ENCODE measurements at regions not wholly inside any gene's neighbourhood (a gene's known extent, or its start where the extent isn't known, plus 50 kb on each side); places are given as distances from the start of the nearest gene placed in this dataset.

DNA sequence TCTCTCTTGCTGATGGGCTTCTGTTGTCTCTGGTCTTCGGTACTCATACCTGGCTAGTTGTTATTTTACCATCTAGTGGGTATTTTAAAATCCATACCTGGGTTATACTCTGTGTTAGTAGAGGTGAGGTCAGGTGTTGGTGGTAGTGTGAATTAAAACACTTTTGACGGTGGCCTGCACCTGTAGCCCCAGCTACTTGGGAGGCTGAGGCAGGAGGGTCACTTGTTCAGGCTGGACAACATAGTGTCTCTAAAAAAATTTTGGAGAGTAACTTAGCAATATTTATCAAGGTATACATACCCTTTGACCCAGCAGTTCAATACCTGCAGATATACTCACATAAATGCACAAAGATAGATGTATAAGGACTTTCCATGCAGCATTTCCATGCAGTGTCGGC, 55.4 kb downstream of the GSX1 start:
- Histone ChIP-seq H2AFZ (ENCODE audit: low read length) (no peak overlapping the region), H3K9ac (ENCODE audit: low read length) (no peak overlapping the region), H3K27ac (ENCODE audit: low read length) (no peak overlapping the region), H3K4me3 (ENCODE audit: low read length) (no peak overlapping the region), H3K4me2 (ENCODE audit: low read depth, low read length, poor library complexity, severe bottlenecking) (no peak overlapping the region), H3K27me3 (ENCODE audit: low read length) (no peaks in the 10 kb centered on the region), H3K4me1 (ENCODE audit: low read length) (no peaks in the 10 kb centered on the region), H3K9me3 (ENCODE audit: low read length) (no peaks in the 10 kb centered on the region), H3K79me2 (ENCODE audit: low read length) (no peaks in the 10 kb centered on the region), H3K36me3 (ENCODE audit: insufficient read depth, low read length) (no peaks in the 10 kb centered on the region), H3K9me2 (replicated peaks; ENCODE audit: insufficient read depth, low read length) (no peaks in the 10 kb centered on the region), H4K20me1 (ENCODE audit: insufficient read depth, low read depth, low read length) (no peaks in the 10 kb centered on the region)
- no peak for DNase-seq

DNA sequence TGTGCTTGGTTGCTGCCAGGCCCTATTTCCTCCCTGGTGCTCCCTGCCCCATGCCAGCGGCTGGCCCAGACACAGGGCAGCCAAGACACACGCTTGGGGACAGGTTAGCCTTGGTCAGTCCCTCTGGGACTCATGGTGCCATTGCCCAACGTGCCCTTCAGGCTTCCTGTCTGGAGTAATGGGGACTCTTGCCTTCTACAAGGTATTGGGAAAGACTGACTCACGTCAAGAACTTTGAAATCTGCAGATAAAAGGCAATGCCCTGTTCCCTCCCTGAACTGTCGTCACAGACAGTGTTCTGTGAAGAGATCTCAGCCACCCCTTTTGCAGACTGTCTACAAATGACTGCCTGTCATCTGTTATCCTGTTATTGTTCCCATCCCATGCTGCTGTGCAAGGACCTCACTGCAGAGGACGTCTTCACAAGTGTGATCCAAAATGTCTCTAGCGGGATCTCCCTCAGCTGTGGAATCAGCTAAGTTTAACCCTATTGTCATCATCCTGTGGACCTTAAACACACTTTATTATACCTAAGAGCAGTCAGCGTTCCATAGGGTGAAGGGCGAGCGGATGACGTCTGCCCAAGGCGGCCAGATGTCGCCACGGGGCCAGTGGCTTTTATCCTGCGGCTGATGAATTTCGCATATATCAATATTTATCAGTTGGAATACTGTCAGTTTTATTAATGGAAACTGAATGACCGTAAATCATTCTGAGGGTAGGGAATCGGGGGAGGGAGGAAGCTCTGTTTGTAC, 59.0 kb downstream of the GSX1 start:
- H3K27me3 ChIP-seq (ENCODE audit: low read length): no peaks in the 10 kb centered on the region
- H3K4me3 ChIP-seq (ENCODE audit: low read length): no peak overlapping the region
- no peaks in the 10 kb centered on the region for H3K9me2 ChIP-seq (replicated peaks; ENCODE audit: insufficient read depth, low read length)
- H3K9me3 ChIP-seq (ENCODE audit: low read length): no peaks in the 10 kb centered on the region
- no peak overlapping the region for H2AFZ ChIP-seq (ENCODE audit: low read length)
- no peaks in the 10 kb centered on the region for H4K20me1 ChIP-seq (ENCODE audit: insufficient read depth, low read depth, low read length)
- H3K27ac ChIP-seq (ENCODE audit: low read length): no peak overlapping the region
- no peak overlapping the region for H3K4me2 ChIP-seq (ENCODE audit: low read depth, low read length, poor library complexity, severe bottlenecking)
- H3K36me3 ChIP-seq (ENCODE audit: insufficient read depth, low read length): no peaks in the 10 kb centered on the region
- no peaks in the 10 kb centered on the region for H3K4me1 ChIP-seq (ENCODE audit: low read length)
- no peak for DNase-seq
- H3K79me2 ChIP-seq (ENCODE audit: low read length): no peaks in the 10 kb centered on the region
- H3K9ac ChIP-seq (ENCODE audit: low read length): no peak overlapping the region

DNA sequence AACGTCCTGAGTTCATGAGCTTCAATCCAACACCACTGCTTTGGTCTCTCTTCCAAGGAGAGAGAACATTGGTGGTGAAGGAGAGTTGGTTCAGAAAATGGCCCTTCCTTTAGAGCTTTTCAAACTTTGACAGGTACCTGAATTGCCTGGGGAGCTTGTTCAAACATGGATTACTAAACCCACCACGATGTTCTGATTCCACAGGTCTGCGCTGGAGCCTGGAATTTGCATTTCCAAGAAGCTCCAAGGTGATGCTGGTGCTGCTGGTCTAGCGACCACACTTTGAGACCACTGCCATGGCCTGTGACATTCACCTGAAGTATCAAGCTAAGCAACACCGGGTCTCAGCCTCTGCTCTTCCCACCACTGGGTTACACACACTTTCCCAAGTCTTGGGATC, 60.2 kb downstream of the GSX1 start:
- Histone ChIP-seq H2AFZ (ENCODE audit: low read length) (no peak overlapping the region), H3K4me2 (ENCODE audit: low read depth, low read length, poor library complexity, severe bottlenecking) (no peak overlapping the region), H3K4me3 (ENCODE audit: low read length) (no peak overlapping the region), H3K9ac (ENCODE audit: low read length) (no peak overlapping the region), H3K9me2 (replicated peaks; ENCODE audit: insufficient read depth, low read length) (no peaks in the 10 kb centered on the region), H3K79me2 (ENCODE audit: low read length) (no peaks in the 10 kb centered on the region), H4K20me1 (ENCODE audit: insufficient read depth, low read depth, low read length) (no peaks in the 10 kb centered on the region), H3K27me3 (ENCODE audit: low read length) (no peaks in the 10 kb centered on the region), H3K4me1 (ENCODE audit: low read length) (no peaks in the 10 kb centered on the region), H3K27ac (ENCODE audit: low read length) (no peak overlapping the region), H3K36me3 (ENCODE audit: insufficient read depth, low read length) (no peaks in the 10 kb centered on the region), H3K9me3 (ENCODE audit: low read length) (no peaks in the 10 kb centered on the region)
- DNase-seq: no peak

DNA sequence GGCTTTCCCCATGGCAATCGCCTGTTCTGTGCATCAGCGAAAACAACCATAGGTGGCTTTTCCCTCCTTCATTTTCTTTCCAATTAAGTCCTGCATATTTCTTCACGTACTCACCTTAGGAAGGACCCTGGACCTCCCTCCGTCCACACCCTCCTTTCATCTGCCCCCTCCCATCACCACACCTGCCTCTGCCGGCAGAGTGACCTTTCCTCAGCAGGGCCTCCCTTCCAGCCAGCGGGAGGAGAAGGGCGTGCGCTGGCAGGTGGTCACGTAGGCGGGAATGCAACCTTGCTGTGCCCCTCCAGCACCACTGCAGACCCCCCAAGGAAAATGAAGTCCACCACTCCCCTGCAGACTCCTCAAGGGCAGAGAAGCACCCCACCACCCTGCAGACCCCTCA, 61.1 kb downstream of the GSX1 start:
- H3K36me3 ChIP-seq (ENCODE audit: insufficient read depth, low read length): no peaks in the 10 kb centered on the region
- H3K27me3 ChIP-seq (ENCODE audit: low read length): no peaks in the 10 kb centered on the region
- H3K4me3 ChIP-seq (ENCODE audit: low read length): no peak overlapping the region
- H3K9ac ChIP-seq (ENCODE audit: low read length): no peak overlapping the region
- no peaks in the 10 kb centered on the region for H3K9me3 ChIP-seq (ENCODE audit: low read length)
- no peaks in the 10 kb centered on the region for H3K9me2 ChIP-seq (replicated peaks; ENCODE audit: insufficient read depth, low read length)
- no peak overlapping the region for H3K27ac ChIP-seq (ENCODE audit: low read length)
- DNase-seq: no peak
- H3K4me2 ChIP-seq (ENCODE audit: low read depth, low read length, poor library complexity, severe bottlenecking): no peak overlapping the region
- no peak overlapping the region for H2AFZ ChIP-seq (ENCODE audit: low read length)
- no peaks in the 10 kb centered on the region for H4K20me1 ChIP-seq (ENCODE audit: insufficient read depth, low read depth, low read length)
- no peaks in the 10 kb centered on the region for H3K79me2 ChIP-seq (ENCODE audit: low read length)
- H3K4me1 ChIP-seq (ENCODE audit: low read length): no peaks in the 10 kb centered on the region

DNA sequence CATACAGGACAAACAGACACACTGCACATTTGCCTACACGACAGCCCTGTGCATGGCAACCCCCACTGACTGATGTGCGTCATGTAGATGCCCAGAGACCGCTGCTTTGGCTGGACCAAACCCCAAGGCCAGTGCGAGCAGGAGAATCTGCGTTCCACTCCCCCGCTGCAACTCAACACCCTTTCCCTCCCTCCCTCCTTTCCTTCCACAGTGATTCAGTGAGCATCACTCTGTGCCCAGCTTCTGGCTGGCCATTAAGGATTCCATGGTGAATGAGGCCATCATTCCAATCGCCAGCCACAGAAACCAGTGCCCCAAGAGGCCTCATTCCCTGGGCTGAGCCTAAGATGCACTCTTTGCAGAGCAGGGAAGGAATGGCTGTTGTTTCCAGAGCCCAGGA, 61.6 kb downstream of the GSX1 start:
- Histone ChIP-seq H3K4me2 (ENCODE audit: low read depth, low read length, poor library complexity, severe bottlenecking) (no peak overlapping the region), H2AFZ (ENCODE audit: low read length) (no peak overlapping the region), H3K27me3 (ENCODE audit: low read length) (no peaks in the 10 kb centered on the region), H3K36me3 (ENCODE audit: insufficient read depth, low read length) (no peaks in the 10 kb centered on the region), H3K79me2 (ENCODE audit: low read length) (no peaks in the 10 kb centered on the region), H3K9ac (ENCODE audit: low read length) (no peak overlapping the region), H3K4me1 (ENCODE audit: low read length) (no peaks in the 10 kb centered on the region), H4K20me1 (ENCODE audit: insufficient read depth, low read depth, low read length) (no peaks in the 10 kb centered on the region), H3K9me3 (ENCODE audit: low read length) (no peaks in the 10 kb centered on the region), H3K27ac (ENCODE audit: low read length) (no peak overlapping the region), H3K9me2 (replicated peaks; ENCODE audit: insufficient read depth, low read length) (no peaks in the 10 kb centered on the region), H3K4me3 (ENCODE audit: low read length) (no peak overlapping the region)
- DNase-seq: no peak

DNA sequence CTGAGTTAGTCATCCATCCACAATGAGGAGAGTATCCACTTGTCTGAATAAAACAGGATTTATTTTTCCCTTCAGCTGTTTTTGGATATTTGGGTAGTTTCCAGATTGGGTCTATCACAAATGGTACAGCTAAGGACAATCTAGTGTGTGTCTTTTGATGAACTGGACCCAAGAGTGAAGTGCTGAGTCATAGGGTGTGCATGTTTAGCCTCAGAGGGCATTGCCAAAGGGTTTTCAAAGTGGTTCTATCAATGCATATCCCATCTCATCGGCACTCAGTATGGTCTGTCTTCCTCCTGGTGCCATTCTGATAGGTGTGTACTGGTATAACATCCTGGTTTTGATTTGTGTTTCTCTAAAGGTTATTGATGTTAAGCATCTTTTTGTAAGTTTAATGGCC, 62.3 kb downstream of the GSX1 start:
- H4K20me1 ChIP-seq (ENCODE audit: insufficient read depth, low read depth, low read length): no peaks in the 10 kb centered on the region
- no peaks in the 10 kb centered on the region for H3K4me1 ChIP-seq (ENCODE audit: low read length)
- no peak overlapping the region for H2AFZ ChIP-seq (ENCODE audit: low read length)
- DNase-seq: no peak
- H3K9ac ChIP-seq (ENCODE audit: low read length): no peak overlapping the region
- no peak overlapping the region for H3K4me3 ChIP-seq (ENCODE audit: low read length)
- H3K27ac ChIP-seq (ENCODE audit: low read length): no peak overlapping the region
- H3K79me2 ChIP-seq (ENCODE audit: low read length): no peaks in the 10 kb centered on the region
- H3K27me3 ChIP-seq (ENCODE audit: low read length): no peaks in the 10 kb centered on the region
- H3K4me2 ChIP-seq (ENCODE audit: low read depth, low read length, poor library complexity, severe bottlenecking): no peak overlapping the region
- no peaks in the 10 kb centered on the region for H3K9me2 ChIP-seq (replicated peaks; ENCODE audit: insufficient read depth, low read length)
- H3K9me3 ChIP-seq (ENCODE audit: low read length): no peaks in the 10 kb centered on the region
- no peaks in the 10 kb centered on the region for H3K36me3 ChIP-seq (ENCODE audit: insufficient read depth, low read length)

DNA sequence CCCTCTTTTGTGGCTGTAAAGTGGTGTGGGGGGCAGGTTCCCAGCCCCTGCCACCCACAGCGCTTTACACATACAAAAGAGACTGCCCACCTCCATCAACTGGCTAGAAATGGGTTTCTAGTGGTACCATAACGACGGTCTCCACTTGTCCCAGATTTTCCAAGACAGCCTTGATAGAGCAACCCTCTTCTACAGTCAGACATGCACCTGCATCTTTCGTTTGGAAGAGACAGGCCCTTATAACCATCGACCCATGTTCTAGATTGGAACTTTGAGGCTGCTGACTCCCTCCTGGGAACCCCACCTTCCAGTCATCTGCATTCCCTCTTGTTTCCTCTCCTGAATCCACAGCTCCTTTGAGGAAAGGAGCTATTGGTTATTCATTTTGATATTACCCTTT, 63.1 kb downstream of the GSX1 start:
- no peaks in the 10 kb centered on the region for H3K27me3 ChIP-seq (ENCODE audit: low read length)
- H3K4me1 ChIP-seq (ENCODE audit: low read length): no peaks in the 10 kb centered on the region
- no peak overlapping the region for H3K4me2 ChIP-seq (ENCODE audit: low read depth, low read length, poor library complexity, severe bottlenecking)
- no peak for DNase-seq
- H4K20me1 ChIP-seq (ENCODE audit: insufficient read depth, low read depth, low read length): no peaks in the 10 kb centered on the region
- no peak overlapping the region for H3K9ac ChIP-seq (ENCODE audit: low read length)
- no peak overlapping the region for H2AFZ ChIP-seq (ENCODE audit: low read length)
- no peak overlapping the region for H3K27ac ChIP-seq (ENCODE audit: low read length)
- no peaks in the 10 kb centered on the region for H3K36me3 ChIP-seq (ENCODE audit: insufficient read depth, low read length)
- no peaks in the 10 kb centered on the region for H3K9me3 ChIP-seq (ENCODE audit: low read length)
- H3K79me2 ChIP-seq (ENCODE audit: low read length): no peaks in the 10 kb centered on the region
- H3K4me3 ChIP-seq (ENCODE audit: low read length): no peak overlapping the region
- H3K9me2 ChIP-seq (replicated peaks; ENCODE audit: insufficient read depth, low read length): no peaks in the 10 kb centered on the region

DNA sequence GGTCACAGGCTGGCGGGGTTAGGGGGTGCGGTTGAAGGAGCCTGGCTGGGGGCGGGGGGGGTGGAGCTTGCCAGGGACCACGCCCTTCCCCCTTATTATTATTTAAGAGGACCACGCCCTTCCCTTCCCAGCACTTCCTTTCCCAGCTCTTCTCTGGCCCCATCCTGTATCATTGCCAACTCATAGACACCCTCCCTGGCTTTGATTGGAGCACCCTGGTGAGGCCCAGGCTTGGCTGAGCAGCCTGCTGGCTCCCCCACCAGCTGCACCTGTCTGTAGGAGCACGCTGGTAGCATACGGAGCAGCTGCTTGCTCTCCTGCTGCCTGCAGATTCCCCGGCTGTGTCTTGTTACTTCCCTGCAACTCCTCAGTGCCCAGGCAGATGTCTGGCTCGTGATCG, 62.5 kb upstream of the PDX1 start:
- Histone ChIP-seq H3K27ac (ENCODE audit: low read length) (no peak overlapping the region), H3K4me3 (ENCODE audit: low read length) (no peak overlapping the region), H4K20me1 (ENCODE audit: insufficient read depth, low read depth, low read length) (no peaks in the 10 kb centered on the region), H3K36me3 (ENCODE audit: insufficient read depth, low read length) (no peaks in the 10 kb centered on the region), H3K4me1 (ENCODE audit: low read length) (peaks cover 2% of the 10 kb centered on the region), H2AFZ (ENCODE audit: low read length) (no peak overlapping the region), H3K9me2 (replicated peaks; ENCODE audit: insufficient read depth, low read length) (no peaks in the 10 kb centered on the region), H3K79me2 (ENCODE audit: low read length) (no peaks in the 10 kb centered on the region), H3K4me2 (ENCODE audit: low read depth, low read length, poor library complexity, severe bottlenecking) (no peak overlapping the region), H3K27me3 (ENCODE audit: low read length) (no peaks in the 10 kb centered on the region), H3K9ac (ENCODE audit: low read length) (no peak overlapping the region), H3K9me3 (ENCODE audit: low read length) (no peaks in the 10 kb centered on the region)
- DNase-seq: no peak

DNA sequence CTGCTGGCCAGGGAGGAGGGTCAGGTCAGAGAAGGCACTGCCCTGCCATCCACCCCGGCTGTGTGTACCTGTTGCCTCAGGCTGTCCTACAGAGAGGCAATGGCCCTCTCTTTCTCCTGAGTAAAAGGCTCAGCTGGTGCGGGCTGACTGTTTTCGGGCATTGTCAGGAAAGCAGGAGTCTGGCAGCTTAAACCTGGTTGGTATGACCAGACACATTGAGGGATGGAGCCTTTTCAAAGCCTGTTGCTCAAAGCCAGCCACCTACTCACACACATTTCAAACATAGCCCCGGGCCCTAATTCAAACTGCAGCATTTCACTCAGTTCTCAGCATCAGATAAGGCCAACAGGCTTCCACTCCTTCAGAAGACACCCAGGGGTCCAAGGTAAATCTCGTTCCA, 61.8 kb upstream of the PDX1 start:
- Histone ChIP-seq H2AFZ (ENCODE audit: low read length) (no peak overlapping the region), H3K4me1 (ENCODE audit: low read length) (peaks cover 5% of the 10 kb centered on the region), H3K9me2 (replicated peaks; ENCODE audit: insufficient read depth, low read length) (no peaks in the 10 kb centered on the region), H3K79me2 (ENCODE audit: low read length) (no peaks in the 10 kb centered on the region), H3K27ac (ENCODE audit: low read length) (no peak overlapping the region), H3K9ac (ENCODE audit: low read length) (no peak overlapping the region), H3K9me3 (ENCODE audit: low read length) (no peaks in the 10 kb centered on the region), H3K36me3 (ENCODE audit: insufficient read depth, low read length) (no peaks in the 10 kb centered on the region), H3K4me2 (ENCODE audit: low read depth, low read length, poor library complexity, severe bottlenecking) (no peak overlapping the region), H3K4me3 (ENCODE audit: low read length) (no peak overlapping the region), H3K27me3 (ENCODE audit: low read length) (no peaks in the 10 kb centered on the region), H4K20me1 (ENCODE audit: insufficient read depth, low read depth, low read length) (no peaks in the 10 kb centered on the region)
- DNase-seq: no peak
